ENCODE measurements at regions not wholly inside any gene's neighbourhood (a gene's known extent, or its start where the extent isn't known, plus 50 kb on each side); places are given as distances from the start of the nearest gene placed in this dataset.

DNA sequence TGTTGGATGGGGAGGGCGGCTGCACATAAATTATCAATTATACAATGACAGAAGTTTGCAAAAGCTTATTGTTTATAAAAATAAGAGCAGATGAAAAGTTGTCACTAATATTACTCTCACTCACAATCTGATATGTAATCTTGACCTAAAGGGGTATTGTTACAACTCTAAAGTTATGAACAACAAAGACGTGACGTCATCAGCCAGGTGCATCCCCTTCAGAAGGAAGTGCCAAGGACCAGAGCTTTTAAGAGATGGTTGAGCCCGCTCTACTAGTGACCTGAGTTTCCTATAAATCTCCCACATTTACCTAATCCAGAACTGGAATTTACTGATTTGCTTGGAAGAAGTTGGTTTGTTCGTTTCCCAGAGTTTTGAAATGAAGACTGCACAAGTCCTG, 247.7 kb upstream of the MGMT start:
- DNase-seq (ENCODE audit: low spot score), result no peak

DNA sequence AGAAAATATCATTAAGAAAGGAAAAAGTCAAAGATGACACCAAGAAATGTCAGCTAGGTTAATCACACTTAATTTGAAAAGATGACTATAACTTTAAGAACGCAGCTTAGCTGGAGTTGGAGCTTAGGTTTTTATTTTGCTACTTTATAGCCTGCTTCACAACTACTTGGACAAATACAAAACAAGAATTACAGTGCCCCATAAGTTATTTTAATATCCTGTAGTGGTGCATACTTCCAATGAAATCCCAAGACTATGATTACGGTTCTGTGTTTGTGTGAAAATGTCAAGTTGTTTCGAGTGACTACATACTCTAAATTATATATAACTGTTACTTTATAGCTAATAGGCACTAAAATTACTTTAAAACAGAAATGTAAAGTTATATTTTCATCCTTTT, 244.6 kb upstream of the MGMT start:
- no peak for DNase-seq (ENCODE audit: low spot score)

DNA sequence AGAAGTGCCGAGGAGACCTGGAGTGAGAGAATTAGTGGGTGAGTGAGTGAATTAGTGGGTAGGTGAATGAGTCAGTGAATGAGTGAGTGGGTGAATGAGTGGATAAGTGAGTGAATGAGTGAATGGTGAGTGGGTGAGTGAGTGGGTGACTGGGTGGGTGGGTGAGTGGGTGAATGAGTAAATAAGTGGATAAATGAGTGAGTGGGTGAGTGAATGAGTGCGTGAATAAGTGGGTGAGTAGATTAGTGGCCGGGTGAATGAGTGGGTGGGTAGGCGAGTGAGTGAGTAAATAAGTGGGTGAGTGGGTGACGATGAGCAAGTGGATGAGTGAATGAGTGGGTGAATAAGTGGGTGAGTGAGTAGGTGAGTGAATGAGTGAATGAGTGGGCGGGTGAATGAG, 243.7 kb upstream of the MGMT start:
- DNase-seq (ENCODE audit: low spot score), result no peak

DNA sequence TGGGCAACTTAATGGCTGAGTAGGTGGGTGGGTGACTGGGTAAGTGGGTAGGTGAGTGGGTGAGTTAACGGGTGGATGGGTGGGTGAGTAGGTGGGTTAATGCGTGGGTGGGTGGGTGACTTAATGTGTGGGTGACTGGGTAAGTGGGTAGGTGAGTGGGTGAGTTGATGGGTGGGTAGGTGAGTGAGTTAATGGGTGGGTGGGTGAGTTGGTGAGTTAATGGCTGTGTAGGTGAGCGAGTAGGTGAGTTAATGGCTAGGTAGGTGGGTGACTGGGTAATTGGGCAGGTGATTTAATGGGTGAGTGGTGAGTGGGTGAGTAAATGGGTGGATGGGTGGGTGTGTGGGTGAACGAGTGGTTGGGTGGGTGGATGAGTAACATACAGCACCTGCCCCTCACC, 243.0 kb upstream of the MGMT start:
- DNase-seq (ENCODE audit: low spot score), result no peak

DNA sequence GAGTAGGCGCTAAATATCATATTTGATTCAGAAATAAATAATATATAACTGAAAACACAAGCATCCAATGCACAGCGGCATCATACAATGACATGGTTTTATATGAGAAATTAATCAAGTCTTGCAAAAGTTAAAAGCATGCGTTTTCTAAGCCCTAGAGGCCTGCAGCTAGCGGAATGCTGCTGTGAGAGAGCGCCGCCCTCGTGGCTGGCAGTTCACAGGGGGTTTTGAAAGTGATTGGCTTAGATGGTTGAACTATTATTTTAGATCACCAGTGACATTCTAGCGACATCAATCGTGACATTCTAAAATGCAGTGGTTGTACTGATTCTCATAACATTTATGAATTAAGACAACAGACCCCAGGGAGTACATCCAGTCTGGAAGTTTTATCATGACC, 235.2 kb upstream of the MGMT start:
- no peak for DNase-seq (ENCODE audit: low spot score)

DNA sequence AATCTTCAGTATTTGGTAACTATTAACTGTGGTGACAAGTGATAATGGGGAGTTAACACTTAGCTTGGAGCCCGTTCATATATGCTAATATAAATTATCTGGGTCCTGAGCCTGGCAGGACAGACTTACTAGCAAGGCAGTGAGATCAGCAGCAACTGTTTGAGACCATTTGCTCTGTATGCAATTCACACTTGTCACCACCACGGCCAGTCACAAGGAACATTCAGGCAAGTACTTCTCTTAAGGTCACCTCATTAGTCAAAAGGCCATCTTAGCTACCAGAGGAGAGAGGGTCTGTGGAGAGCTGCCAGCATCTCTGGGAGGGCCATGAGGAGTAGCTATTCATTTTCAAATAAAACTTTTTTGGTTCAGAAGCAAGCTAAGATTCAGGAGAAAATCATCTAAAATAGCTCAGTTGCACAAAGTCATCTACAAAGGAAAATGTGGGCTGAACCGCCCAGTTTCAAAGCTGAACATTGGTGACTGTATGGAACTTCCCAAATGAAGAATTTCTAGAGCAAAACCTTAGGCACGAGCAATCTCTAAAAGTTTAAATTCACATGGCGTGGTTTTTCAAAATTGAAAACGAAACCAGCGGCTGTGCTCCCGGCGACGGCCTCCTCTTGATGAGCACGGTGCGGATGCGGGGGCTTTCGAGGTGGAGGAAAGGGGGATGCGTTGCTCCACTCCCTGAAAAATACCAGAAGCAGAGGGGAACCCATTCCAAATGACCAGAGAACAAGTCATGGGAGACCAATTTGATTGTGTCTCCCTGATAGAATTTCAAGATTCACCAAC, 233.5 kb upstream of the MGMT start:
- no peak for DNase-seq (ENCODE audit: low spot score)

DNA sequence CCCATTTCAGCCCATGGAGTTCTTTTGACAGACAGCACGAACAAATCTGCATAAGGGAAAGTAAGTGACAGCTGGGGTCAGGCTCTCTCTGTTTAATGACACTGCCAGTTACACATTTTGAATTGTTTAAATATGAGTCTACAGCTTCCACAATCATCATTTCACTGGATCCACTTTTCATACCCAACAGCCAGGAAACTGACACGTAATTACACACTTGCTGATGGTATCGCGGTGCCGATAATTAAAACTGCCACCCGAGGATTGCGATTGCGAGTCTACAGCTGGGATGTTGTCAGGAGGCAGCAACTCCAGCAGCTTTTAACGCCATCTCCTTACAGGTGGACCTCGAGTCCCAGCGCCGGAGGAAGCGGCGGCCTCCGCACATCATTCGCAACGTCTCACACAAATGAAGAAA, 230.8 kb upstream of the MGMT start:
- no peak for DNase-seq (ENCODE audit: low spot score)

DNA sequence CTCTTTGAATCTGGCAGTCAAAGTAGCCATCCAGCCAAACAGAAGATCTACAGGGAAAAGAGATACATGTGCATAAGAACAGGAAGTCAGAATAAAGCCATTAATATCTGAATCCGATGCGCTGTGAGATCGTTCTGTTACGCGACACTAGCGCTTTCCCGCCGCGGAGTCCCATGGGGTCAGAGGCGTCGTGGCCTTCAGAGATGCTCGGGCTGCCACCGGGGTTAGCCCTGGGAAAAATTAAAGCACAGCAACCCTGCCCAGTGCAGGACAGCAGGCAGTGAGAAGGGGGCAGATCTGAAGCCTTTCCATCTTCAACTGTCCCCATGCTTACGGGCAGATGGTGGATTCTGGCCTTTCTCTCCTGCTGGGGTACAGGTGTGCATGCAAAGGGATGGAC, 225.6 kb upstream of the MGMT start:
- DNase-seq (ENCODE audit: low spot score), result no peak

DNA sequence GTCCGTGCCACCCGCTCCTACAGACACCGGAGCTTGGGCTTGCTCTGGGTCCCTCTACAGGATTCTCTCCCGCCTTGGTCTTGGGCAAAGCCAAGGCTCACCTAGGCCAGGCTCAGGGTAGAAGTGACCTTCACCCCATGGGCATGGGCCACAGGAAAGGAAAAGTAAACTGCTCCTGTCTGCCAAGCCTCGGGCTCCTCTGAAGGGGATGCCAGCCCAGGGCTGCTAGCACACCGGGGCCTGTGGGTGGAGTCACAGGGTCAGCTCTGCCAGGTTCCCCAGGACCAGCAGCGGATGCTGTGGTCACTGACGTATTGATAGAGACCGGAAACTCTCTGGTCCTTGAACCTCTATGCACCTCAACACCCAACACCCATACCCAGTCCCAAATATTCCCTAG, 222.7 kb upstream of the MGMT start:
- no peak for DNase-seq (ENCODE audit: low spot score)

DNA sequence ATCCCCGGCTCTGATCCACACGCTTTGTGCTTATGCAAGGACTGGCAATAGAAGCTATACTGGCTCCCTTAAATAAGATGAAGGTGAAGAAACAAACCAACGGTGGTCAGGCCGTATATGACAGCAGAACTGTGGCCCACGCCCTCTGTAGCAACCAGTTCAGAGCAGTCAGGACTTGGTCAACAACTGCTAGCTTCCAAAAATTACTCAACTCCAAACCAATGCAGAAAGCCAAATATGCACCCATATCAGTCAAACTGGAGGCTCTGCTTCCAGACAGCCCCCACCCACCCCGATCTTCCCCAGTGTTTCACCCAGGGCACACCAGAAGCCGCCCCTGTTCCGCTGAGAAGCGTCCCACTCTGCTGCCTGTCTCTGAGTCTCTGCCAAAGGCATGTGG, 222.3 kb upstream of the MGMT start:
- DNase-seq (ENCODE audit: low spot score), result no peak

DNA sequence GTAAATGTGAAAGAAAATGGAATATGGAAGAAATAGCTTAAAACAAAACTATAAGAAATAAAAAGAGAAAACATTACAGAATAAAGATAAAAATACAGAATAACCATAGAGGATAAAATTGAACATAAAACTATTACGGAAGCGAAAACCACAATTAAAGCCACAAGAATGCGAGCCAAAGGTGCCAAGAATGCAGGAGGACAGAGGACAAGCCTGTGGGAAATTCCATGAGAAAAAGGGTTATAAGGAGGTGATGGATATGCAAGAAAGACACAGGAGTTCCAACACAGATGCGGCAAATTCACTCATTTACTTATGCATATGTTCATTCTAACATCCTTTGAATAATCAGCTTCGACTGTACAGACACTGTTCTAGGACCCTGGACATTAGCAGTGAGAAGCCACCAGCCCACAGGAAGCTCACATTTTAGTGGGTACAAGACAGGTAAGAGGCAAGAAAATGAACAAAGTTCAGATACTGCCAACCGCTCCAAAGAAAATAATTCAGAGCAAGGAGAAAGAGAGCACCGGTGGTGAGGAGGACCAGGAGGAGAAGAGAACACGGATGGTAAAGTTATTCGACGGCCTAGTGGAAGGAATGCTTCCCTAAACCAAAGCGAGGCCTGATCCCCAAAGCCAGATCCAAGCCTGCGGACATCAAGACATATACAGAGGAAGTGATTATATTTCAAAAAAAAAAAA, 213.7 kb upstream of the MGMT start:
- no peak for DNase-seq (ENCODE audit: low spot score)

DNA sequence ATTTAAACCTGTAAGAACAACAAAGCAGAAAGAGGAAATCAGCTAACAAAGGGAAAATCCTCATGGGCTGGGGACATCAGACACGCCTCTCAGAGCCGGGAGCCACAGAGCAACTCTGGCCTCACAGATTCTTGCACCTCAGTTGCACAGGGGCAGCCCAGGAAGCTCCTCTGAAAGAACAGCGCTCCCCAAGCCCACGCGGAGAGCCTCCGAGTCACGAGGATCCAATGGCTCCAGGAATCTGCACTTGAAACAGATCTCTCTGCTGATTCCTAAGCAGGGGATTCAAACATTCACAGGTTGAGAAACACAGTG, 213.2 kb upstream of the MGMT start:
- DNase-seq (ENCODE audit: low spot score), result no peak

DNA sequence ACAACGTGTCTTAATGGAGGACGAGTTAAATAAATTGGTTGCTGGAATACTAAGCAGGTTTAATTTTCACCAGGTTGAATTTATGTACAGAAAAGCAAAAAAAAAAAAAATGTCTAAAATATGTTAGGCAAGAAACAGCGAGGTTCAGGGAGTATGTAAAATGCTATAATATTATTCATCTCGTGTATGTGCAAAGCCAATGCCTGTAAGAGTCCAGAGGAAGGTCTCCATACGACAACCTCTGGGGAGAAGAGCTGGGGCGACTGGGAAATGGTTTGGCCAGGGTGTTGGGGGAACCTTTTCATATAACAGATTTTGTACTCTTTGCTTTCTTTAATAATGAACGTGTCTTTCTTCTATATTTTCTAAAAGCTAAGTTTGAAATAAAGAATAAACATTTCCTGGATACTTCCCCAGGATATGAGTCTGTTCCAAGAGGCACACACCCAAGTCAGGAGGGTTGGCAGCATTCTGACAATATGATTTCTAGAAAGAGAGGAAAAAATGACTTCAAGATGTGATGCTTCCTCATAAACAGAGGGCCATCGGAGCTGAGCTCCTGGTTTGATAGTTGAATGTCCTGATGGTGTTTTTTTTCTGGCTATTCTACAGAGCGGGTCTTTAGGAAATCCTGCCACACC, 208.6 kb upstream of the MGMT start:
- no peak for DNase-seq (ENCODE audit: low spot score)

DNA sequence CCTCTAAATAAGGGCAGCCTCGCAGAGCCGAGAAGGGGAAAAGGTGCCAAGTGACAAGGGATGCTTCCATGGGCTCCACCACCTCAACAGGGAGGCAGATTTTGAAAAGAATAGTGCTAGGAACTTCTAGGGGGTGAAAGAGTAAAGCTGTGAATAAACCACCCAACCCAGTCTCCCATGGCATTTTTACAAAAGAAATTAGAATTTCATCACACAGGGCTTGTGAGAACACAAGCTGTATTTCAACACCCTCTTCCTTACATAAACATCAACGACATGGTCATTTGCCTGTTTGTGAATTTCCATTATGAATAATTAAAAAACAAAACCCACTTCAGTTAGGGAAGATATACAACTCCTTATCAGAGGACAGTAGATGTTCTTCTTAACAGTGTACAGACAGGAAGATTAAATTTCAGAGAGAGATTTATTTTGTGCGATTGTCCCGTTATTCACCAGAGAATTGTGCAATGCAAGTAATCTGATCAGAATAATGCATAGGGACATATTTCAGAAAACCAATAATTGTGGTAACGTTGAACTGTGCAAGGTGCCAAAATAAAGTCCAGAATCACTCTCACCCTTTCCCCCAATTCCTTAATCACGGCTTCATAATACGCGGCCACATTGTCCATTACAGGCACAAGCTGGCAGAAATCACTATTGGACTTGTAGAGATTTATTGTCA, 207.8 kb upstream of the MGMT start:
- no peak for DNase-seq (ENCODE audit: low spot score)

DNA sequence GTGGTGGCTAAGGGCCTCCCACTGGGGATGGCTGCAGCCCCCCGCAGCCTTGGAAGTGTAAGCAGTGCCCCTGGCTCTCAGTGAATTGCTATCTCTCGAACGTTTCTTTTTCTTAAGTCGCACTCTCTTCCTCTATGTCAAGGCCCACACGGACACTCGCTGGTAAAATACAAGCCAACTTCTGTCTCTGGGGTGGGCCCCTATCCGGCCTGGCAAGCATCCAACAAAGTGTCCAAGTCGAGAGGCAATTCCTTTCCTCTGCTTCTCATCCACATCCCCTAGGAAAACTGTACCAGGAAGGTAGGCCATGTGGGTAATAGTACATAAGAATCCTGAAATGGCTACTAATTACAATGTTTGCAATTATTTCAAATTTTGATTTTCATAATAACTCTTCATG, 194.9 kb upstream of the MGMT start:
- DNase-seq (ENCODE audit: low spot score), result no peak

DNA sequence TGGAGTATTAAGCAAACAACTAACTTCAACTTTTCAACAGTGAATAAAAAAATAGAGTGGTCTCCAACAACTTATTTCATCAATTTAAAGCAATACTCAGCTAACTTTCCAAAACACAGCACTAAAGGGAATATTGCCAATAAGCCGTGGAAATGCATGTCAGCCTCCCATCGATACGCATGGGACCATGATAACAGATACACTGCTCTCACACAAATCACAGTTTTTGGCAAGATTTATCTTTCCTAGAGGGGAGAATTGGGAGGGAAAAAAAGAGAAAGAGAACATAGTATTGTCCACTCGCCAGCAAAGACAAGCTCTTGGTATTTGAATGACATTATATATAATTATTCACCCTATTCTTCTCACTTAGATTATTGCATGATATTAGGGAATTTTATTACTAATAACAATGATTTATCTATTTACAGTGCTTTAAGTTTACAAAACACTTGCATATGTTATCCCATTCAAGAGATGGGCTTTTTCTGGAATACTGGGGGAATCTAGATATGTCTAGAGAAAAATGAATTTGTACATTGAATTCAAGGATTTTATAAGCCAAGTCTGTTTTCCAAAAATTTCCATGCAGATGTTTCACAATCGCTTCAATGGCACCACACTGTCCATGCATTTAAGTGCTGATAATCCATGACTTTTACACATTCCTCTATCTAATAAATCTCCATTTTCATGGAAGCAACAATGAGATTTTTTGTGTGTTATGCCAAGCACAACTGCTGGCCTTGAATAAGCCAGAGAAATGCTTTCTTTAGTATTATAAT, 194.0 kb upstream of the MGMT start:
- DNase-seq (ENCODE audit: low spot score), result no peak

DNA sequence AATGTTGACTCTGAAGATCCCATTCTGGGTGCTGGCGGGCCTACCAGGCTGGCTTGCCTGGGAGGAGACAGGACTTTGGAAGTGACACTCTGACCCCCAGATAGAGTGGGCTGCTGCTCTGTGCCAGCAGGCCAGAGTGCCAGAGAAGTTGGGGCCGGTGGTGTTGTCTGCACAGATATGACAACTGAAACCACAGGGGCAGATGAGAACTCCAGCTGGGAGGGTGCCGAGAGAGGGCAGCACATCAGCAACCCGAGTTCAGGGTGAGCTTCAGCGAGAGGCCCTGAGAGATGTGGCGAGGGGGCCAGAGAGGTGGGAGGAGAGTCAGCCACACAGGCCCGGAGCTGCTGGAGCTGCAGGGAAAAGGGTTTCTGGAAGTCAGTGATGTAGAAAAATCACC, 193.2 kb upstream of the MGMT start:
- no peak for DNase-seq (ENCODE audit: low spot score)

DNA sequence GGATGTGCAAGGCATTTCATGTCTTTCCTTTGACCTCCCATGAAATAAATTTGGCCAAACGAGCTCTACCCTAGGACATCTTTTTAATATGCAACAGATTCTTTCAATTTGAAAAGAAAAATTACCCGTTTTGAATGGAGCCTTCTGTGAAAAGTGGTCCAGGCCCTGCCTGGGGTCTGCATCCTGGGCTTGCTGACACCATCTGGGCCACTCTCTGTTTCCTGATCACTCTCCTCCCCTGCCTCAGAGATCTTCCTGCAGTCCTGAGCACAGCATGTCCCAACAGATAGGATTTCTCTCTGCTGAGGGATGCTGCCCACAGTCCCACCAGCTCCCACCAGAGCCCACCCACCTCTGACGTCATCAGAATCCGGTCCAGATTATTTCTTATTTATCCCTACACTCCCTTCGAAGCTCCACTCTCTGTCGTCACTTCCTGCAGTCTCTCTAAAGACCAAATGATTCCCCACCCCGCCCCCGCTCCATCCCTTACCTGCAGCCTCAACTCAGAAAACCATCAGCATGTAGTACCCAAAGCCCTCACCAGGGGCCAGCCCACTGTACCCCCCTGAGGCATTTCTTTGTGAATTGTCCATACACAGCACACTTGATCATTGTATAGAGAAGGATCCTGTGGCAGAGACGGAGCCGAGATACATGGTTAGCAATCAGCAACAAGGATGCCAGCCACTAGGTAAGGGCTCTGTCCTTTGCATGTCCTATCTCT, 192.1 kb upstream of the MGMT start:
- DNase-seq (ENCODE audit: low spot score), result no peak

DNA sequence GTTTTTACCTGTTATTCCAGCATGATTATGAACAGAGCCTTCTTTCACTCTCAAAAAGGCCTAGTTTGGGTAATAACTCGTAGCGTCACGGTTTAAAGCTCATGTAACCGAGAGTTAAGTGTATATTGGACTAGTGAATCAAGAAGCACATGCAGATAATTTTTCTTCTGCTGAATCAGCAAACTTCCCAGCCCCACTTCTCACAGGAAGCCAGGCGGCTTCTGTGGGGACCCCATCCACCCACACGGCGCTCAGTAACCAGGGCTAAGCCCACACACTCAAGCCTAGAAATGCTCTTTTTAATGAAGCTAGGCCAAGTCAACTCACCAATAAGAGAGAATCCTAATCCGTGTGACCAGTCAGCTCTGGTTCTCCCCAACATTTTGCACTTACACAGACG, 191.2 kb upstream of the MGMT start:
- no peak for DNase-seq (ENCODE audit: low spot score)

DNA sequence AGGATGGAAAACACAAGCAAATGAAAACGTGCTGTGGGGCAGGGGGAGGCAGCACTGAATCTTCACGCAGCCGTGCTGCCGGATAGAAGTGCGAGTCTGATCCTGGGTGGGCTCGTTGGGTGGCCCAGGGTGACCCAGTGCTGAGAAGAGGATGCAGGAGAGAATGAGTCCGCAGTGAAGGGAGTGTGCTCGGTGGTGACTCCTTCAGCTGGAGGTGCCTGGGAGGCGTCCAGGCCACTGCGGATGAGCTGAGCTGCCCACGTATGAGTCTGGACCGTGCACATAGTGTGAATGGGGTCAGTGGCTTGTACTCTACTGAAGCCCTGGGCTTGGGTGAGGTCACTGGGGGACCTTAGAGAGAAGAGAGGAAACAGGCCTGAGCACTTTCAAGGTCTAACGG, 190.0 kb upstream of the MGMT start:
- DNase-seq (ENCODE audit: low spot score), result no peak

DNA sequence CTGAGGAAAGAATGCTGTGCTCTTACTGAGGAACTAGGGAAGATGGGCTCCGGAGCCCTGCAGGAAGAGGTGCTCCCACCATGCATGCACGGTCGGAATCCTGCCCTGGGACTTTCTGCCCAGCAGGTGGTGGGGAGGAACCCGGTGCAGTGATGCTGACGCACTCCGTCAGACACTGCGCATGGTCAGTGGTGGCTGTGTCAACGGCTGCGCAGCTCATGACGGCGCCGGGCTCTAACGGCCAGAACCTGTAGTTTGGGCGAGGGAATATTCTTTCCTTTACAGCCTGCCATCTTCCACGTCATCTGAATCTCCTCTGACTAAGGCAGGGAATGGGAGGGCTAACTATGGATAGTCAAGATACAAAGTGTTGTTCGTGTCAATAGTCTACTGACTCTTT, 189.2 kb upstream of the MGMT start:
- no peak for DNase-seq (ENCODE audit: low spot score)

DNA sequence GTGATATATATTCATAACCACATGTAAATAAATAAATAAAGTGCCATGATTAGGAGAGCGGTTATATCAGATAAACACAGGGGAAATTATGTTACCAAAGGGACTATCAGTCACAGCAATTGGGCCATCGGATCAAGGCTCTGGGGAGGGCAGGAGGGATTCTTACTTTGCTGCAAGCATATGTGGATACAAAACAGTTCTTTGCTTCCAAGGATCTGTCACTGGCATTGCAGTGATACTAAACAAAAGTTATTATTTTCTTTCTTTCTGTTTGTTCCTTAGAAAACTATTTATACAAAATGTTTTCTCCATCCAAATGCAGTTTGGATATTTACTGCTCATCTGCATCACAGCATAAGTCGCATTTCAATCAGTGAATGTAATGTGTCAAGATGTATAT, 188.4 kb upstream of the MGMT start:
- no peak for DNase-seq (ENCODE audit: low spot score)
